A549 (cell line): ENCODE measurements at regions not wholly inside any gene's neighbourhood (a gene's known extent, or its start where the extent isn't known, plus 50 kb on each side); places are given as distances from the start of the nearest gene placed in this dataset.

Experiments
- JUNB ChIP-seq: fragments of >200 bp; sonication (Bioruptor Twin); formaldehyde crosslinking; IDR thresholded peaks from 2 replicates; pipeline ENCODE4 v1.6.1; 2016
- TF ChIP-seq, protein P1 (sequence below): fragments of >200 bp; sonication (Bioruptor Twin); formaldehyde crosslinking; IDR thresholded peaks from 3 replicates; pipeline ENCODE4 v1.5.1; 2016

DNA sequence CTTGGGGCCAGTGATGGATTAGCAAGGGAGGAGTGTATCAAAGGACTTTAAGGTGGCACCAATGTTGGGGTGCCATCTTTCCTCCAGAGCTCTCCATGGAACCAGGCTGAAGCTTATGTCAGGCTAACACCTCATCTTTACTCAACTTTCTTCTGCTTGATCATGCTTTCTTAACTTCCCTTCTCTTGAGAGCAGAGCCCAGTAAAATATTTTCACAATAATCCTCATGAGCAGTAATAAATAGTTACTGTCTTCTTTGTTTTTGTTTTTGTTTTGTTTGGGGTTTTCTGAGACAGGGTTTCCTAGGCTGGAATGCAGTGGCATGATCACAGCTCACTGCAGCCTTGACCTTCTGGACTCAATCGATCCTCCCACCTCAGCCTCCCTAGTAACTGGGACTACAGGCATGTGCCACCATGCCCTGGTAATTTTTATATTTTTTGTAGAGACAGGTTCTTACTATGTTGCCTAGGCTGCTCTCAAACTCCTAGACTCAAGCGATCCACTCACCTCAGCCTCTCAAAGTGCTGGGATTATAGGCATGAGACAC, 127.9 kb upstream of the TOP1 start:
- TF ChIP-seq, protein P1, sequence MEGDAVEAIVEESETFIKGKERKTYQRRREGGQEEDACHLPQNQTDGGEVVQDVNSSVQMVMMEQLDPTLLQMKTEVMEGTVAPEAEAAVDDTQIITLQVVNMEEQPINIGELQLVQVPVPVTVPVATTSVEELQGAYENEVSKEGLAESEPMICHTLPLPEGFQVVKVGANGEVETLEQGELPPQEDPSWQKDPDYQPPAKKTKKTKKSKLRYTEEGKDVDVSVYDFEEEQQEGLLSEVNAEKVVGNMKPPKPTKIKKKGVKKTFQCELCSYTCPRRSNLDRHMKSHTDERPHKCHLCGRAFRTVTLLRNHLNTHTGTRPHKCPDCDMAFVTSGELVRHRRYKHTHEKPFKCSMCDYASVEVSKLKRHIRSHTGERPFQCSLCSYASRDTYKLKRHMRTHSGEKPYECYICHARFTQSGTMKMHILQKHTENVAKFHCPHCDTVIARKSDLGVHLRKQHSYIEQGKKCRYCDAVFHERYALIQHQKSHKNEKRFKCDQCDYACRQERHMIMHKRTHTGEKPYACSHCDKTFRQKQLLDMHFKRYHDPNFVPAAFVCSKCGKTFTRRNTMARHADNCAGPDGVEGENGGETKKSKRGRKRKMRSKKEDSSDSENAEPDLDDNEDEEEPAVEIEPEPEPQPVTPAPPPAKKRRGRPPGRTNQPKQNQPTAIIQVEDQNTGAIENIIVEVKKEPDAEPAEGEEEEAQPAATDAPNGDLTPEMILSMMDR, result no peak
- no peak for TF ChIP-seq JUNB
